Activated T-cell treated with anti-CD3 and anti-CD28 coated beads, Interleukin-2, amount 50 U/mL, for 4 hours (primary cell): ENCODE measurements at regions not wholly inside any gene's neighbourhood (a gene's known extent, or its start where the extent isn't known, plus 50 kb on each side); places are given as distances from the start of the nearest gene placed in this dataset.
"Not testable (repeated sequence)": the region's sequence is repeated elsewhere in the genome, so short reads cannot be mapped to it uniquely, and the experiment has no call there.

Experiments
- ATAC-seq, 2 donors: fragments of 200-7000 bp; cut with Tn5 transposase; one replicate each; pipeline ENCODE4 v1.10.0; 2021
- DNase-seq: peaks from one replicate; pipeline ENCODE4 v3.0.0-alpha.2; 2020
- H3K27me3 Mint-ChIP-seq: one replicate; pipeline ENCODE4 v1.8.0; 2021; ENCODE audit warnings: low read depth, mixed read lengths
- H3K36me3 Mint-ChIP-seq: one replicate; pipeline ENCODE4 v1.8.0; 2022; ENCODE audit warnings: mixed read lengths; ENCODE audit not compliant: insufficient read depth
- H3K4me1 Mint-ChIP-seq: one replicate; pipeline ENCODE4 v1.8.0; 2021; ENCODE audit warnings: low read depth, mixed read lengths
- H3K4me3 Mint-ChIP-seq: one replicate; pipeline ENCODE4 v1.8.0; 2021; ENCODE audit warnings: mild to moderate bottlenecking, moderate library complexity, mixed read lengths
- H3K9me3 Mint-ChIP-seq: one replicate; pipeline ENCODE4 v1.8.0; 2021; ENCODE audit warnings: mixed read lengths

DNA sequence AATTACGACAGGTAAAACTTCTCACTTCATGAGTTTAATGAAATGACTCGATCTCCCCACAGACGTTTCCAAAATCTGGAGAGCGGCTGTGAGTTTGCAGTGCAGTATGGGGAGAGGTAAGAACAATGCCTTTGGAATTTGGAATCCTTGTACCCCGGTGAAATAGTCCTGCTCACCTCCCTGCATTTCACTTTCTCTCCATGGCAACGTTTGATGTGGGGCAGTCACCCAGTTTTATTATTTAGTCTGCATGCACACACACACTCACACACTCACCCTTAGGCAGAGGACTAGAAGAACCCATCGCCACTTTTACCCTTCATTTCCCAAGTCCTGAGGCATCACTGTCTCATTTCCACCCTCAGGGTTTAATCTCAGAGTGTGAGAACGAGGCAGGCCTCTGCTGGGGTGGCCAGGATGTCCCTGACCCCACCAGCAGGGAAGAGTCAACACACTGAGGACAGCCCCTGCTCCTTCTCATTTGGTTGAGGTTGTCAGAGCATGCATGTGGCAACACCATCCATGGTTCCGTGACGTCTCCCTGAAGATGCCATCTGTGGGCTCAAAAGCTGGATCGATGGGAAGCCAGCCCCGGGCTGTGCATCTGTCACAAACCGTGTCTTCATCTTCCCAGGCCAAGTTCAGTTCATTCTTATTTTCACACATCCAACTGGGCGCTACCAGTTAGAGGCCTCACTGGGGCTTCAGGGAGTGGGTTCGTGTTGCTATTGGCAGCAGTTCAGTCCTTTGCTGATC, 119.8 kb upstream of the TRIM2 start:
- ATAC-seq (no peak), DNase-seq (no peak)
- no peak overlapping the region for H3K4me3 Mint-ChIP-seq
- no peaks in the 10 kb centered on the region for H3K27me3 Mint-ChIP-seq
- no peaks in the 10 kb centered on the region for H3K9me3 Mint-ChIP-seq
- H3K4me1 Mint-ChIP-seq: peaks cover 56% of the 10 kb centered on the region
- H3K36me3 Mint-ChIP-seq: no peaks in the 10 kb centered on the region

DNA sequence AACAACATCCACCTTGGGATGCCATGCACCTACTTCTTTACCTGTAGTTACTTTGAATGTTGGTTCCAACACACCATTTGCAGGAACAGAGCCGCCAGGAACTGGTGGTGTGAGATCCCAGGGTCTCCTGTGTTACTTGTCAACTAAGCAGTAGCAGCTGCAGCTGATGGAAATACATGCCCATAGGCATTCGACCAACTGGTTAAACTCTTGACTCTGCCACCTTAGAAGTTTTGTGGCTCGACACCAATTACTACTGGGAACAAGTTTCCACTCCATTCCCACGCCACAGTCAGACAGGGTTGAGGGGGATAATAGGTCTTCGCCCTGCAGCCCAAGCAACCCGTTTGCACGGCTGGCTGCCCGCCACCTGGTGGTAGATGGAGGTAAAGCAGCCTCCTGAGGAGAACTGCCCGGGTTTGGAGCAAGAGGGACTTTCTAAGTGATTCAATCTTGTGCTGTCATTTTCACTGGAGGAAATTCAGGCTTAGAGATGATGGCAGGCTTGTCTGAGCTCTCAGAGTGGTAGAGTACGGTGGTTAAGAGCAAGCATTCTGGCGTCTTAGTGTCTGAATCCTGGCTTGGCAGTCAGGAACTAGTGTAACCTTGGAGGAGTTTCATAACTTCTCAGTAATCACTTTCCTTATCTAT, 119.1 kb upstream of the TRIM2 start:
- Mint-ChIP-seq H3K9me3 (no peaks in the 10 kb centered on the region), H3K27me3 (no peaks in the 10 kb centered on the region), H3K36me3 (no peaks in the 10 kb centered on the region), H3K4me1 (peaks cover 49% of the 10 kb centered on the region), H3K4me3 (no peak overlapping the region)
- peak; percentile 87 for ATAC-seq
- peak; percentile 88 for DNase-seq

DNA sequence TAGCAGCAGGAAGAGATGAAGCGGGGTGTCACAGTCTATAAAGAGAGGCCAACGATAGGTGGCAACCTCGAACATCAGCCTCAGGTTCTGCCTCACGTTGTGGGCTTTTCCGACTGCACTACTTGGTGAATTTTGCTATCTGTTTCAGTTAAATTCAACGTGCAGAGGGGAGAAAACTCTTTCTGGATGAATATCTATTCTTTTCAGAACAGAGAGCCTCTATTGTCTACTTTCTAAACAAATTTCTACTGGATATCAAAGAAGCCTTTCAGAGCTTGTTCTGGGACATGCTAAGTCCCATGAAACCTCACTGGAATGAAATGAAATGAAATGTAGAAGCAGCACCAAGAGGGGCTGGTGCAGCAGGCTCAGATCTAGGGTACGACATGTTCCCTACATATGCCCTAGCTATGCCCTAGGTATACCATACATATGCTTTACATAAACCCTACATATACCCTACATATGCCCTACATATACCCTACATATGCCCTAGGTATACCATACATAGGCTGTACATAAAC, 116.5 kb upstream of the TRIM2 start:
- H3K4me3 Mint-ChIP-seq: no peak overlapping the region
- H3K27me3 Mint-ChIP-seq: no peaks in the 10 kb centered on the region
- H3K36me3 Mint-ChIP-seq: no peaks in the 10 kb centered on the region
- peaks cover 32% of the 10 kb centered on the region for H3K4me1 Mint-ChIP-seq
- ATAC-seq (no peak), DNase-seq (no peak)
- no peaks in the 10 kb centered on the region for H3K9me3 Mint-ChIP-seq

DNA sequence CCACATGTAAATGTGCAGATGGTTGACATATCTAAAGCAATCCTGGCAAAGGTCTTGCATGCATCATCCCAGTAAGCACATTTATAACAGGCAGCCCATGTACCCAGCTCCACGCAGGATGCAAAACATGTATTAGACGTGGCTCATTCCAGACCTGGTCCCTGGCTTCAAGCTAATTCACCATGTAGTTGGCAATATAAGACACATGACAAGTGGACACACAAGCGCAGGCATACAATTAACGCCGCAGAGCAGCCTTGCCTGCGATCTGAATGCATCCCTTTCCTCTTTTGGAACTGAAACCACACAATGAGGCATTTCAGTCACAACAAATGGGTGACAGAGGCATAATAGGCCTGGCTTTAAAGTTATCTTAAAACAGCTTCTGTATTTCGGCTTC, 114.5 kb upstream of the TRIM2 start:
- Mint-ChIP-seq H3K9me3 (no peaks in the 10 kb centered on the region), H3K4me1 (peaks cover 18% of the 10 kb centered on the region), H3K4me3 (no peak overlapping the region), H3K27me3 (no peaks in the 10 kb centered on the region), H3K36me3 (no peaks in the 10 kb centered on the region)
- ATAC-seq: no peak
- DNase-seq: no peak

DNA sequence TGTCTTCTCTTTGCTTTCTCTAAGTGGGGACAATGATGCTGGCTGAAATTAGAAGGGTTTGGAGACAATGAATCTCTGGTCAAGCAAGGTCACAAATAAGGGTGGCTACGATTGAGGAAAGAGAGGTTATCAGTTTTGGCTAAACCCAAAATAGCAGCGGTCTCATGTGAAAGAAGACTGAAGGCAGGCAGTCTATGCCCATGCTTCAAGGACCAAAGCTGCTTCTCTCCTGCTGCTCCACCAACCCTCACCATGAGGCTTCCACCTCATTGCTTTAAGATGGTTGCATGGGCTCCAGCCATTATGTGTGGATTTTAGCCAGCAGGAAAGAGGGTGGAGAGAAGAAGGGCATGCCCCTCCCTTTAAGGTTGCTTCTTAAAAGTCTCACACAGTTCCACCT, 114.1 kb upstream of the TRIM2 start:
- Mint-ChIP-seq H3K36me3 (no peaks in the 10 kb centered on the region), H3K4me1 (peaks cover 14% of the 10 kb centered on the region), H3K4me3 (no peak overlapping the region), H3K9me3 (no peaks in the 10 kb centered on the region), H3K27me3 (no peaks in the 10 kb centered on the region)
- no peak for ATAC-seq
- DNase-seq: no peak

DNA sequence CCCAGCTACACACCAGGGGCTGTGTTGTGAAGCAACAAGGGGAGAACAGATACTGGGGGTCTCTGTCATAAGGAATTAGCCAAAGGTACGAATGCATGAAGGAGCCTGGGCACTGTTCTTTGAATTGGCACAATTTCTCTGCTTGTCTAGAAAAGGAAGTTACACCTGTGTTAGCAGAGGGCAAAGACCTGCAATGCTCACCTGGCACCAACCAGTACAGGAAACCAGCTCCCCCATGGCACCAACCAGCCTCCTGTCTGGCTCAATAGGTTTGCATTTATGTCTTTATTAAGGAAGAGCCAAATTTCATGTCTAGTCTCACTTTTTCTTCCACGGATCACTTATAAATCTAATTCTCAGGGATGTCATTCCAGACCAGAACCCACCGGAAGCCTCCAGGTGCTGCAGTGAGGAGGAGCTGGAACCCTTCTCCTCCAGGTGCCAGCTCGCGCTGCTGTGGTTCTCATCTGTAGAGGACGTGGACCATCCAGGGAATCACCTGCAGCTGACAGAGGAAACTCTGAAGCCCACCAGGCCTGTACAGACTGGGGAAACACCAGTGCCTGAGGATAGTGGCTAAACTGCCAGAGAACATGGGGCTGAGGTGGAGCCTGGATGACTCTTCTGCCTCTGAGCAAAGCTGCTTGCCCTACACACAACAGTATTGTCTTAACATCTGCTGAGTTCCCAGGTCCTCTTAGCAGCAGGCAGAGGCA, 113.4 kb upstream of the TRIM2 start:
- H3K27me3 Mint-ChIP-seq: no peaks in the 10 kb centered on the region

DNA sequence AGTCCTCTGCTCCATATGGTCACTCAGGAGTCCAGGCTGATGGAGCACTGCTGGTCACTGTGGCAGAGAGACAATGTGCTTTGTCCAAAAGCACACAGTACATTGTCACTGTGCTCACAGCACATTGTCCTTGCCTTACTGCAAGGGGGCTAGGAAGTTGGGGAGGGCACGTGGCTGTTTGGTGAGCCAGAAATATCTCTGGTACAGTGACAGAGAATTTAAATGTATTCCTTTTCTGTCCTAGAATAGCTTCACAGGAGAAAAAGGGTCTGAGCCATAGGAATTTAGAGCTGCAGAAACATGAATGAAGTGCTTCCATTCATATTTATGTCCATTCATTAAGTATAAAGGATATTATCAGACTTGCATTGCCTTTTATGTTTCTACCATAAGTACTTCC, 110.8 kb upstream of the TRIM2 start:
- H3K36me3 Mint-ChIP-seq: no peaks in the 10 kb centered on the region
- DNase-seq: no peak

More for the DNA sequence above, 113.4 kb upstream of the TRIM2 start:
- no peak overlapping the region for H3K4me3 Mint-ChIP-seq
- peaks cover 8% of the 10 kb centered on the region for H3K4me1 Mint-ChIP-seq
- ATAC-seq (no peak), DNase-seq (no peak)
- no peaks in the 10 kb centered on the region for H3K36me3 Mint-ChIP-seq
- no peaks in the 10 kb centered on the region for H3K9me3 Mint-ChIP-seq

DNA sequence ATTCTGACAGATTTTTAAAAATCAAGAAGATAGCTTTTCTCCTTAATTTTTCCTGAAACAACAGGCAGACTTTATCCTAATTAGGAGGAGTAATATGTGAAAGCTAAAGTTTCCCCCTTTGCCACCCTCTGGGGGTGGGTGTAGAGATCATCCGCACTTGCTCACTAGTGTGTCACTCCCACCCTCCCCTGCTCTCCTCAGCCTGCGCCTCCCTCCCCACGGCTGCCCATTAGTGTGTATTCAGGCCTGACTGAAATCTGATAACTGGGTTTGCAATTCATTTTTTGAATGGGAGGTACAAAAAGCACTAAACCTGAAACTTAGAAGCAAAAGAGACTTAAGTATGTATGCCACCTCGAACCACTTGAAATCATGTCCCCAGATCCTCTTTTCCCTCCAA, 110.4 kb upstream of the TRIM2 start:
- DNase-seq (no peak), ATAC-seq (no peak)
- Mint-ChIP-seq H3K9me3 (no peaks in the 10 kb centered on the region), H3K4me3 (no peak overlapping the region), H3K36me3 (no peaks in the 10 kb centered on the region), H3K27me3 (no peaks in the 10 kb centered on the region), H3K4me1 (peaks cover 8% of the 10 kb centered on the region)

More for the DNA sequence above, 110.8 kb upstream of the TRIM2 start:
- H3K9me3 Mint-ChIP-seq: no peaks in the 10 kb centered on the region
- ATAC-seq: no peak
- no peak overlapping the region for H3K4me3 Mint-ChIP-seq
- peaks cover 8% of the 10 kb centered on the region for H3K4me1 Mint-ChIP-seq
- H3K27me3 Mint-ChIP-seq: no peaks in the 10 kb centered on the region

DNA sequence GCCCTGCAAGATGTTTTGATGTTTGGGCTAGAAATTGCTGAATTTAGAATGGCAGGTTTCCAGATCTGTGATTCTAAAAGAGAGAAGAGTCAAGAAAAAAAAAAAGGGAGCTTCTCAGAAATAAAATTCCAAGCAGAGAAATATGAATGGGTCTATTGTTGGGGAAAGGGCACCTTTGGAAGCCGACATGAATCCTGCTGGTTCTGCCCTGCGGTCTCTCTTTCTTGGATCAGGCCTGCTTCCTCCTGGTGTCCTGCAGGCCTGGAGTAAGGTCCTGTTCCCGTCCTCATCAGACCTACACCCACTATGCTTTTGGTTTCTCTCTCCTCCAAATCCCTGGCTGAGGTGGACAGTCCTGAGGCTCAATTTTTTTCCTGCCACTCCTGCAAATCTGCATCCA, 109.8 kb upstream of the TRIM2 start:
- Mint-ChIP-seq H3K27me3 (no peaks in the 10 kb centered on the region), H3K36me3 (no peaks in the 10 kb centered on the region), H3K4me1 (peaks cover 8% of the 10 kb centered on the region), H3K9me3 (no peaks in the 10 kb centered on the region), H3K4me3 (no peak overlapping the region)
- DNase-seq: no peak
- ATAC-seq: no peak

DNA sequence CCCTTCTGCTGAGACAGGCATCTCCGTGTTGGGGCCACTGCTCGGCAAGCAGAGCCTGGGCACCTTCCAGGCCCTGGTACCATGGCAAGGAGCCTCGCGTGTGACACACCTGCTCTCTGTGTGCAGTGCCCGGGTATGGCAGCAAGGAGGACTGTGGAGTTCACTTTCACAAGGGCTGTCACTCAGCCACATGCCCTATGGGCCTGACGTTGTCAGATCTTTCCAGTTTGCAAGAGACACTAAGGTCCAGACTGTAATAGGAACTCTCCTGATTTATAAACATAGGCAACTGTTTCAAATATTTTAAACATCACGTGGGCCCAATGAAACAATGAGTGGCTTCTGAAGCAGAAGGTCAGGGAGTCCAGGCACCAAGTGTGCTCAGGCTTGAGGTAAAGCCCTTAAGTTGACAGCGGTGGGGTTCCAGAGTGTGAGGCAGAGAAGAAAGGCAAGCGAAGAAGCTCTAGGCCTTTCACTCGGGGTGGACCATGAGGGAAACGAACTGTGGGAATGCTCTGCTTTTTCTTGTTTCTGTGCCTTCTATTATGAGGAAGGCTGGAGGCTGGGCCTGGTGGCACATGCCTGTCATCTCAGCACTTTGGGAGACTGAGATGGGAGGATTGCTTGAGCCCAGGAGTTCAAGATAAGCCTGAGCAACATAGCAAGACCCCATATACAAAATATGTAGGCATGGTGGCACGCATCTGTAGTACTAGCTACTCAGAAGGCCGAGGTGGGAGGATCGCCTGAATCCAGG, 108.6 kb upstream of the TRIM2 start:
- H3K4me3 Mint-ChIP-seq: no peak overlapping the region
- peaks cover 4% of the 10 kb centered on the region for H3K4me1 Mint-ChIP-seq
- H3K27me3 Mint-ChIP-seq: no peaks in the 10 kb centered on the region
- DNase-seq (no peak), ATAC-seq (no peak)
- H3K36me3 Mint-ChIP-seq: no peaks in the 10 kb centered on the region
- H3K9me3 Mint-ChIP-seq: no peaks in the 10 kb centered on the region

DNA sequence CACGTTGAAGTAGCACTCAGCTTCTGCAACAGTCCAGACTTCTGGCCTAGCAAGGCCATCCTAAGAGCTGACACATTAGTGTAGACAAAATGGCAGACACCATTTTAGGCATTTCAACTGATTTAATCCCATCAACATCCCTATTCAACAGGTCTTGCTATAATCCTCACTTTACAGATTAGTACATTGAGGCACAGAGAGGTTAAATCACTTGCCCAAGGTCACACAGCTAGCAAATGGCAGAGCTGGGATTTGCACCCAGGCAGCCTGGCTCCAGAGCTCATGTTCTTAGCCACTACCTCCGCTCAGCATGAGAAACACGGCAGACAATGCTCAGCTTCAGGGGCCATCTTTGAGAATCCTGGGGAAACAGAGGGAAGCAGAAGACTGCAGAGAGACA, 107.9 kb upstream of the TRIM2 start:
- H3K36me3 Mint-ChIP-seq: no peaks in the 10 kb centered on the region
- H3K4me1 Mint-ChIP-seq: no peaks in the 10 kb centered on the region
- no peak overlapping the region for H3K4me3 Mint-ChIP-seq
- DNase-seq: no peak
- no peaks in the 10 kb centered on the region for H3K9me3 Mint-ChIP-seq
- H3K27me3 Mint-ChIP-seq: no peaks in the 10 kb centered on the region
- no peak for ATAC-seq

DNA sequence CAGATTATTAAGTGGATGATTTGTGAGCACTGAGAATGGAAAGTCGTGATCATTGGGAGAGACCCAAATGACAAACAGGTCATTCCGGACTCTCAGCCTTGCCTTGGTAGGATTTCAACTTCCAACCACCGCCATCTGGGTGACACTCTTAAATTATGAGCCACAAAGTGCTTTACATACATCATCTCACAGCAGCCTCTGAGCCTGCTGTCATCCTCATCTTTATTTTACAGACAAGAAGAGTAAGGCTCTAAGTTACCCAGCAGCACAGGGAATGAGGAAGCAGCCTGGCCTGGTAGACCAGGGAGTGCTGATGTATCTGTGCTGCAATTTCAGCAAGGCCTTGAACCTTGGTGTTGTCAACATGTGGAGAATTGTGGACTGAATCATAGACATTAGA, 105.8 kb upstream of the TRIM2 start:
- H3K36me3 Mint-ChIP-seq: no peaks in the 10 kb centered on the region
- no peaks in the 10 kb centered on the region for H3K9me3 Mint-ChIP-seq
- no peak overlapping the region for H3K4me3 Mint-ChIP-seq
- H3K4me1 Mint-ChIP-seq: no peaks in the 10 kb centered on the region
- no peaks in the 10 kb centered on the region for H3K27me3 Mint-ChIP-seq
- DNase-seq: no peak
- ATAC-seq: no peak

DNA sequence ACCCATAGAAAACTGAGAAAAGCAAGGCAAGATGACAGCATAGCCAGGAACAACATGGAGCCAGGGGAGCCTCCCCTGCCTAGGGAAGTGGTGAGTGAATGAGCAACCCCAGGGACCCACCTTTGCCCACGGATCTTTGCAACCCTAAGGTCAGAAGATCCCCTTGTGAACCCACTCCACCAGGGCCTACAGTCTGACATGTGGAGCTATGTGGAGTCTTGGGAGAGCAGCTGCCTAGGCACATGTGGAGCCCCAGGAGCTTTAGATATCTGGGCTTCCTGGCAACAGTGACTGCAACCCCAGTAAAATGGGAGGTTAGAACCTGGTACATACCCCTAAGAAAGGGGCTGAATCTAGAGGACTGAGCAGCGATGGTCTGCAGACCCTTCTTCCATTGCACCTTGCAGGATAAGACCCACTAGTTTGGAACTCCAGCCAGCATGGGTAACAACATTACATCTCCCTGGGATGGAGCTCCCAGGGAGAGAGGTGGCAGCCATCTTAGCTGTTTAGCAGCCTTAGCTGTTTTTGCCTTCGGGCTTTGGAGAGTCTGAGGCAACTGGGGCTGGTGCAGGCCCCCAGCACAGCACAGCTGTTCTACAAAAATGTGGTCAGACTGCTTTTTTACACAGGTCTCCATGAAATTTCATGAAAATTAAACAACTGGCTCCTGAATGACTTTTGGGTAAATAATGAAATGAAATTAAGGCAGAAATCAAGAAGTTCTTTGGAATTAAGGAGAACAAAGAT, 104.7 kb upstream of the TRIM2 start:
- ATAC-seq: no peak
- Mint-ChIP-seq H3K36me3 (no peaks in the 10 kb centered on the region), H3K4me1 (peaks cover 2% of the 10 kb centered on the region), H3K4me3 (no peak overlapping the region), H3K27me3 (no peaks in the 10 kb centered on the region), H3K9me3 (no peaks in the 10 kb centered on the region)
- DNase-seq: no peak

DNA sequence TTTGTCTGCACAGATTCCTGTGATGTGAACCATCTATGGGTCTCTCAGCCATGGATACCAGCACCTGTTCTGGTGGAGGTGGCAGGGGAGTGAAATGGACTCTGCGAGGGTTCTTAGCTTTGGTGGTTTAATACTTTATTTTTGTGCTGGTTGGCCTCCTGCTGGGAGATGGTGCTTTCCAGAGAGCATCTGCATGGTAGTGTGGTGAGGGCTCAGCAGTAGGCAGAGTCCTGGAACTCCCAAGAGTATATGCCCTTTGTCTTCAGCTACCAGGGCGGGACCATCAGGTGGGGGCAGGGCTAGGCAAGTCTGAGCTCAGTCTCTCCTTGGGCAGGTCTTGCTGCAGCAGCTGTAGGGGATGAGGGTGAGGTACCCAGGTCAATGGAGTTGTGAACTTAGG, 97.5 kb upstream of the TRIM2 start:
- H3K9me3 Mint-ChIP-seq: peaks cover 13% of the 10 kb centered on the region
- H3K27me3 Mint-ChIP-seq, DNase-seq, H3K4me1 Mint-ChIP-seq, ATAC-seq, H3K4me3 Mint-ChIP-seq, H3K36me3 Mint-ChIP-seq: not testable (repeated sequence)
